ENCODE measurements at regions not wholly inside any gene's neighbourhood (a gene's known extent, or its start where the extent isn't known, plus 50 kb on each side); places are given as distances from the start of the nearest gene placed in this dataset.
"Not testable (repeated sequence)": the region's sequence is repeated elsewhere in the genome, so short reads cannot be mapped to it uniquely, and the experiment has no call there.

- Mint-ChIP-seq H3K36me3 (no peaks in the 10 kb centered on the region), H3K9me3 (peaks cover 0 to 2% (median 0%) of the 10 kb centered on the region in 9 donors), H3K4me3 (no peak overlapping the region), H3K27ac (no peak overlapping the region), H3K4me1 (no peaks in the 10 kb centered on the region), H3K27me3 (peaks cover 0 to 15% (median 0%) of the 10 kb centered on the region in 5 donors)
- DNase-seq (no peak), ATAC-seq (no peak)
- POLR2A ChIA-PET, result no interaction called here
These were observed 258.3 kb downstream of the FOXL1 start for GRCh38 chr16:86836503-86837129.

- POLR2A ChIA-PET, result no interaction called here
- no peak overlapping the region for H3K27ac Mint-ChIP-seq
- H3K27me3 Mint-ChIP-seq, result peaks cover 0 to 5% (median 2%) of the 10 kb centered on the region in 5 donors
- no peak overlapping the region for H3K4me3 Mint-ChIP-seq
- H3K9me3 Mint-ChIP-seq, result peaks cover 0 to under 1% (median 0%) of the 10 kb centered on the region in 9 donors
- no peaks in the 10 kb centered on the region for H3K4me1 Mint-ChIP-seq
- no peak for DNase-seq
- H3K36me3 Mint-ChIP-seq, result no peaks in the 10 kb centered on the region
- ATAC-seq, result no peak
These were observed 265.5 kb downstream of the FOXL1 start for GRCh38 chr16:86843812-86844211.

- no peak for ATAC-seq
- no peaks in the 10 kb centered on the region for H3K9me3 Mint-ChIP-seq
- POLR2A ChIA-PET, result no interaction called here
- H3K36me3 Mint-ChIP-seq, result no peaks in the 10 kb centered on the region
- peaks cover 1 to 9% (median 5%) of the 10 kb centered on the region in 5 donors for H3K27me3 Mint-ChIP-seq
- H3K27ac Mint-ChIP-seq, result no peak overlapping the region
- H3K4me1 Mint-ChIP-seq, result peaks cover 0 to 2% (median 0%) of the 10 kb centered on the region in 4 donors
- DNase-seq, result no peak
- no peak overlapping the region for H3K4me3 Mint-ChIP-seq
These were observed 266.3 kb downstream of the FOXL1 start for GRCh38 chr16:86844695-86845094.

GRCh38 chr16:86846136-86846535 lies 267.8 kb downstream of the FOXL1 start:
- Mint-ChIP-seq H3K9me3 (no peaks in the 10 kb centered on the region), H3K36me3 (no peaks in the 10 kb centered on the region), H3K27ac (no peak overlapping the region), H3K4me1 (peaks cover 0 to 2% (median under 1%) of the 10 kb centered on the region in 4 donors), H3K4me3 (no peak overlapping the region), H3K27me3 (peaks cover 1 to 9% (median 5%) of the 10 kb centered on the region in 5 donors)
- DNase-seq, result no peak
- no peak for ATAC-seq
- POLR2A ChIA-PET, result no interaction called here

- H3K9me3 Mint-ChIP-seq, result no peaks in the 10 kb centered on the region
- peaks cover 1 to 9% (median 5%) of the 10 kb centered on the region in 5 donors for H3K27me3 Mint-ChIP-seq
- no peak overlapping the region for H3K27ac Mint-ChIP-seq
- H3K4me1 Mint-ChIP-seq, result peaks cover 0 to 2% (median under 1%) of the 10 kb centered on the region in 4 donors
- no peak for ATAC-seq
- H3K36me3 Mint-ChIP-seq, result no peaks in the 10 kb centered on the region
- DNase-seq, result no peak
- H3K4me3 Mint-ChIP-seq, result no peak overlapping the region
- POLR2A ChIA-PET, result no interaction called here
These were observed 270.5 kb downstream of the FOXL1 start for GRCh38 chr16:86848821-86849220.

GRCh38 chr16:86850670-86851069 lies 272.3 kb downstream of the FOXL1 start:
- Mint-ChIP-seq H3K36me3 (no peaks in the 10 kb centered on the region), H3K9me3 (no peaks in the 10 kb centered on the region), H3K4me1 (peaks cover 0 to 2% (median under 1%) of the 10 kb centered on the region in 4 donors), H3K27me3 (peaks cover 4 to 10% (median 5%) of the 10 kb centered on the region in 5 donors), H3K27ac (no peak overlapping the region), H3K4me3 (no peak overlapping the region)
- DNase-seq (no peak), ATAC-seq (no peak)
- POLR2A ChIA-PET, result no interaction called here

- POLR2A ChIA-PET, result no interaction called here
These were observed 273.8 kb downstream of the FOXL1 start for GRCh38 chr16:86852135-86852534.

GRCh38 chr16:86854058-86854621 lies 275.8 kb downstream of the FOXL1 start:
- H3K9me3 Mint-ChIP-seq, result no peaks in the 10 kb centered on the region
- ATAC-seq (no peak), DNase-seq (no peak)
- H3K36me3 Mint-ChIP-seq, result no peaks in the 10 kb centered on the region
- POLR2A ChIA-PET, result no interaction called here
- peaks cover 0 to 2% (median under 1%) of the 10 kb centered on the region in 4 donors for H3K4me1 Mint-ChIP-seq
- H3K4me3 Mint-ChIP-seq, result no peak overlapping the region
- H3K27ac Mint-ChIP-seq, result no peak overlapping the region
- H3K27me3 Mint-ChIP-seq, result peaks cover 0 to 8% (median 3%) of the 10 kb centered on the region in 5 donors

More at GRCh38 chr16:86852135-86852534, 273.8 kb downstream of the FOXL1 start:
- H3K27ac Mint-ChIP-seq, result no peak overlapping the region
- DNase-seq (no peak), ATAC-seq (no peak)
- H3K4me1 Mint-ChIP-seq, result peaks cover 0 to 2% (median under 1%) of the 10 kb centered on the region in 4 donors
- peaks cover 4 to 10% (median 5%) of the 10 kb centered on the region in 5 donors for H3K27me3 Mint-ChIP-seq
- no peaks in the 10 kb centered on the region for H3K9me3 Mint-ChIP-seq
- H3K36me3 Mint-ChIP-seq, result no peaks in the 10 kb centered on the region
- no peak overlapping the region for H3K4me3 Mint-ChIP-seq

- H3K27ac Mint-ChIP-seq, result no peak overlapping the region
- no peaks in the 10 kb centered on the region for H3K36me3 Mint-ChIP-seq
- peaks cover 0 to 5% (median 2%) of the 10 kb centered on the region in 5 donors for H3K27me3 Mint-ChIP-seq
- ATAC-seq (no peak), DNase-seq (no peak)
- no peak overlapping the region for H3K4me3 Mint-ChIP-seq
- POLR2A ChIA-PET, result no interaction called here
- H3K4me1 Mint-ChIP-seq, result peaks cover 0 to 2% (median 0%) of the 10 kb centered on the region in 4 donors
- H3K9me3 Mint-ChIP-seq, result peaks cover 0 to 2% (median 0%) of the 10 kb centered on the region in 9 donors
These were observed 276.4 kb downstream of the FOXL1 start for GRCh38 chr16:86854626-86855294.

- H3K4me3 Mint-ChIP-seq, result no peak overlapping the region
- H3K27ac Mint-ChIP-seq, result no peak overlapping the region
- no peaks in the 10 kb centered on the region for H3K36me3 Mint-ChIP-seq
- DNase-seq, result no peak
- POLR2A ChIA-PET, result no interaction called here
- ATAC-seq, result no peak
- H3K27me3 Mint-ChIP-seq, result peaks cover 0 to 5% (median 2%) of the 10 kb centered on the region in 5 donors
- peaks cover 0 to 3% (median 0%) of the 10 kb centered on the region in 9 donors for H3K9me3 Mint-ChIP-seq
- no peaks in the 10 kb centered on the region for H3K4me1 Mint-ChIP-seq
These were observed 278.7 kb downstream of the FOXL1 start for GRCh38 chr16:86856946-86857586.

- DNase-seq (no peak), ATAC-seq (no peak)
- Mint-ChIP-seq H3K27me3 (peaks cover 0 to 5% (median 2%) of the 10 kb centered on the region in 5 donors), H3K4me1 (no peaks in the 10 kb centered on the region), H3K9me3 (peaks cover 0 to 3% (median 0%) of the 10 kb centered on the region in 9 donors), H3K4me3 (no peak overlapping the region), H3K27ac (no peak overlapping the region), H3K36me3 (no peaks in the 10 kb centered on the region)
- POLR2A ChIA-PET, result no interaction called here
These were observed 279.5 kb downstream of the FOXL1 start for GRCh38 chr16:86857807-86858206.

- DNase-seq (no peak), ATAC-seq (no peak)
- Mint-ChIP-seq H3K4me1 (no peaks in the 10 kb centered on the region), H3K27ac (no peak overlapping the region), H3K9me3 (peaks cover 0 to 3% (median 0%) of the 10 kb centered on the region in 9 donors), H3K4me3 (no peak overlapping the region), H3K27me3 (peaks cover 0 to 5% (median 2%) of the 10 kb centered on the region in 5 donors), H3K36me3 (no peaks in the 10 kb centered on the region)
- POLR2A ChIA-PET, result no interaction called here
These were observed 280.2 kb downstream of the FOXL1 start for GRCh38 chr16:86858501-86858900.

- ATAC-seq, H3K36me3 Mint-ChIP-seq, H3K27ac Mint-ChIP-seq, H3K4me3 Mint-ChIP-seq, H3K4me1 Mint-ChIP-seq, DNase-seq, H3K27me3 Mint-ChIP-seq, H3K9me3 Mint-ChIP-seq, POLR2A ChIA-PET: not testable (repeated sequence)
These were observed 283.0 kb downstream of the FOXL1 start for GRCh38 chr16:86861270-86861858.
